ENCODE measurements at regions not wholly inside any gene's neighbourhood (a gene's known extent, or its start where the extent isn't known, plus 50 kb on each side); places are given as distances from the start of the nearest gene placed in this dataset.

DNA sequence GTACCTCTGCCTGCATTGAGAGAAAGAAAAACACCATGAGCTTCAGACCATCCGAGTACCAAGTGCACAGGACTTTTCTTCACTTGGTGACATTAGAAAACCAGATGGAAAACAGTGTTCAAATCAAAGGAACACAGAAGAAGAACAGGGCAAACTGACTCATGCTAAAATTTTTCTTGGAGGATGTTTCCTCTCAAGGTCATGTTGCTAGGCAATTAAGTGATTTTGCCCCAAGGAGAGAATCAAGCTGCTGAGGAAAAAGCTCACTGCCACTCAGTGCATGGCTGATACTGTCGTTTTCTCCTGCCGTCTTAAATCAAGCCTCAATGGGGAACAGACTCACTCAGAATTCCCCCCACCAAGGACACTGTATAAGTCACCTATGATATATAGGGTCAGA lies 57.9 kb upstream of the SIMC1 start:
- no peaks in the 10 kb centered on the region for H3K9me3 Mint-ChIP-seq
- no peak overlapping the region for H3K27ac Mint-ChIP-seq
- no peaks in the 10 kb centered on the region for H3K4me1 Mint-ChIP-seq (ENCODE audit: low read depth)
- H3K27me3 Mint-ChIP-seq (ENCODE audit: low read depth): peaks cover 18% of the 10 kb centered on the region
- intact Hi-C loops (cut with micrococcal nuclease): no loop called here
- H3K36me3 Mint-ChIP-seq (ENCODE audit: low read depth): no peaks in the 10 kb centered on the region
- no peak for DNase-seq (ENCODE audit: low spot score)
- H3K4me3 Mint-ChIP-seq (ENCODE audit: low read depth): no peak overlapping the region

DNA sequence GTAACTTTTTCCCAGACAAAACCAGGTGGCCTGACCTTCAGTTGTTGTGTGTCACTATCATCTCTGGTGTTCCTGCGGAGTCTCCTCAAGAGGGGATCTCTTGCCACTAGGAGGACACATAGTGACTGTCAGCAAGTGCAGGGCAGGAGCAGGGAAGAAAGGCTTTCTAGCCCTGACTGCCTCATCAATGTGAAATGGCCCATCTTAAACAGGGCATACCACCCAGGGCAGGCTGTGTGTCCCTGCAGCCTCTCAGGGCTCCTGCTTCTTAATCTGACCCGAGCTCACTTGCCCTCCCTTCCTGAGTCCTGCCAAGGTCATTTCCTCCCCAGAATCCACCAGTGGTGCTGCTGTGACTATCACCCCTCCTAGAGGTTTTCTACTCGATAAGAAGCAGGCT lies 57.4 kb upstream of the SIMC1 start:
- H3K9me3 Mint-ChIP-seq: no peaks in the 10 kb centered on the region
- peaks cover 18% of the 10 kb centered on the region for H3K27me3 Mint-ChIP-seq (ENCODE audit: low read depth)
- no peaks in the 10 kb centered on the region for H3K36me3 Mint-ChIP-seq (ENCODE audit: low read depth)
- no peaks in the 10 kb centered on the region for H3K4me1 Mint-ChIP-seq (ENCODE audit: low read depth)
- DNase-seq (ENCODE audit: low spot score): no peak
- H3K27ac Mint-ChIP-seq: no peak overlapping the region
- H3K4me3 Mint-ChIP-seq (ENCODE audit: low read depth): no peak overlapping the region
- intact Hi-C loops (cut with micrococcal nuclease): no loop called here

DNA sequence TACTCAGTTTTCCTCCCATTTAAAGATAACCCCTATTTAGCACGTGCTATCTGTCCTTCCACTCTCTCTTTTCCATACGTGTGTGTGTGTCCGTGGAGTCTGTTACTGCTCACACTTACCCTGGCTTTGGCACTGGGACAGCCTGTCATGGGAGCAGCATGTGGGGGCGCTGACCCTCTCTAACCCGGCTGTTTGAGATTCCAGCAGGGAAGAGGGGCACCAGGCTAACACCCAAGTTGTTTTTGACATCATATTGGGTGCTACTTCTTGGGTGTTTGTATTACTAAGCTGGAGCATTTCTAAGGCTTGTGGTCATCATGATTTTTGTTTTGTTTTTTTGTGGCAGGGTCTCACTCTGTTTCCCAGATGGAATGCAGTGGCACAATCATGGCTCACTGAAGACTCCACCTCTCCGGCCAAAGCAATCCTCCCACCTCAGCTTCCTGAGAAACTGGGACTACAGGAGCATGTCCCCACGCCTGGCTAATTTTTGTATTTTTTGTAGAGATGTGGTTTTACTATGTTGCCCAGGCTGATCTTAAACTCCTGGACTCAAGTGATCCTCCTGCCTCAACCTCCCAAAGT lies 56.9 kb upstream of the SIMC1 start:
- no peak for DNase-seq (ENCODE audit: low spot score)
- intact Hi-C loops (cut with micrococcal nuclease): no loop called here
- Mint-ChIP-seq H3K27me3 (ENCODE audit: low read depth) (peaks cover 22% of the 10 kb centered on the region), H3K4me1 (ENCODE audit: low read depth) (no peaks in the 10 kb centered on the region), H3K9me3 (no peaks in the 10 kb centered on the region), H3K27ac (no peak overlapping the region), H3K4me3 (ENCODE audit: low read depth) (no peak overlapping the region), H3K36me3 (ENCODE audit: low read depth) (no peaks in the 10 kb centered on the region)

DNA sequence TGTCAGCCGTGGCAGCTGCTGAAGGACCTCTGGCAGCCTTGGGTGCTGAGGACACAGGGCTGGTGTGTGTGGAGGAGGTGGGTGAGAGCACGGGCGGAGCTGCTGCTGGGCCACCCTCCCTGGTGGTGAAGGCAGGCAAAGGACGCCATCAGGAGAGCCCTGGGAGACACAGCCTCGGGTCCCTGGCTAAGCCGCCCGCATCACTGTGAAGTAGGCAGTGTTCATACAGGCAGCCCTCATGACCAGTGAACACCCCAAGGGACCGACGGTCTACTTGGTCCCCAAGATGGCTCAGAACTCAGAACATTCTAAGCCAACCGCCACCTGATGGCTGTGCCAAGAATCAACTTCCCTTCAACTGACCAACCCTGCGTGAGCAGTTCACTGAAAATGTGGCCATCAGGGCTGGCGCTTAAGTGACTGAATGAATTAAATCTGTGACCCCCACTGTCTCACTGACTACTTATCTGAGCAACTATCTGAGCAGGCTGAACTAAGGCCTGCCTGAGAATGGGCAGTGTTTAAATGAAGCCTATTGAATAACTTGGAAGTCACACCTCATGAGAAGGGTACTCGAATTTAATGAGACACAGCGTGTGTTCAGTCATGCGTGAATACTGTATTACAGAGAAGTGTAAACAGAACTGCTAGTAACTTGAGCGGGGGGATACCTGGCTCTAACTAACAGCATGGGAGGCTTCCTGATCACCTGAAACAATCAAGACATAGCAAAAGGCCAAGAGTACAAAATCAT lies 54.7 kb upstream of the SIMC1 start:
- H3K9me3 Mint-ChIP-seq: no peaks in the 10 kb centered on the region
- peaks cover 12% of the 10 kb centered on the region for H3K27me3 Mint-ChIP-seq (ENCODE audit: low read depth)
- DNase-seq (ENCODE audit: low spot score): no peak
- no peaks in the 10 kb centered on the region for H3K4me1 Mint-ChIP-seq (ENCODE audit: low read depth)
- no peaks in the 10 kb centered on the region for H3K36me3 Mint-ChIP-seq (ENCODE audit: low read depth)
- no peak overlapping the region for H3K4me3 Mint-ChIP-seq (ENCODE audit: low read depth)
- intact Hi-C loops (cut with micrococcal nuclease): no loop called here
- no peak overlapping the region for H3K27ac Mint-ChIP-seq

DNA sequence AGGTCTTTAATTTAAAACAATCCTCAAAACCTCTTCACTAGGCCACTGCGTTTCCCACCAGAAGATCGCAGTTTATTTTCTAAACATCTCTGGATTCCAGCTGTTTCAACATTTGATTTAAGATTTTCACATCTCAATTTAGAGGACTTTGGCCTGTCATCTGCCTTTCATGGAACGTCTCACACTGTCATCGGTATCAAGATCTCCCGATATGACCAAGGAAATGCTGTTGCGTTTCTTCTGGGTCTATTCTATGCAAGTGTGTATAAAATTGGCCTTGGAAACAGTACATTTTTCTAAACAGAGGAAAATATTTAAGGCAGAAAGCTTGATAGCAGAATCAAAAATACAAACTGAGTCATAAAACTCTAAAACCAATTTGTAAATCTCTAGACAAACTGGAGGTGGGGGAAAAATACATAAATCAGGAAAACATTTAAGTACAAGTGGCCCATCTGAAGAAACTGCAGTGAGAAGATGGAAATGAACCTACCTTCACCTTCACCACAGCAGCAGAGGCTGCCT lies 53.6 kb upstream of the SIMC1 start:
- no peaks in the 10 kb centered on the region for H3K4me1 Mint-ChIP-seq (ENCODE audit: low read depth)
- H3K27me3 Mint-ChIP-seq (ENCODE audit: low read depth): peaks cover 11% of the 10 kb centered on the region
- DNase-seq (ENCODE audit: low spot score): no peak
- intact Hi-C loops (cut with micrococcal nuclease): no loop called here
- no peaks in the 10 kb centered on the region for H3K36me3 Mint-ChIP-seq (ENCODE audit: low read depth)
- H3K27ac Mint-ChIP-seq: no peak overlapping the region
- no peaks in the 10 kb centered on the region for H3K9me3 Mint-ChIP-seq
- H3K4me3 Mint-ChIP-seq (ENCODE audit: low read depth): no peak overlapping the region

DNA sequence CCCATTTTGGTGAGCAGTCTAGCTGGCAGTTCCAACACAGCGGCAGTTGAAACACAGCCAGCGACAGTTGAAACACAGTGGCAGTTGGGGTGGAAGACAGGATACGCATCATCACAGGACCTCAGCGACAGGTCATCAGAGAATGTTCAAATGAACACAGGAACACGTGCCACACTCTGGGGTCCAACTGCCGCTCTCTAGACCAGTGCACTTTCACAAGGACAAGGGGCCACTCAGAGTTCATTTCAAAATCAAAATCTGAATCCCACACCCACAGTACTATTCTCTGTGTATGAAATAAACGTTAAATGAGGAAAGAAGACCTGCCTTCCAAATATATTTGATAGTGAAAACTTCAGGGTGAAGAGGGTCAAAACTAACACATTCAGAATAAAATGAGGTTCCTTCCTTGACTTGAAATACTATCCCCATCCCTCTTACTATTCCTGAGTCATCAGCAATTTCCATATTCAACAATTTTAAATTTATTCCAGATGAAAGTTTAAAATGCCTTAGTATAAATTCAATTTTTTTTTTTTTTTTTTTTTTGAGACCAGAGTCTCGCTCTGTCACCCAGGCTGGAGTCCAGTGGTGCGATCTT lies 53.0 kb upstream of the SIMC1 start:
- Mint-ChIP-seq H3K4me1 (ENCODE audit: low read depth) (no peaks in the 10 kb centered on the region), H3K27me3 (ENCODE audit: low read depth) (peaks cover 9% of the 10 kb centered on the region), H3K4me3 (ENCODE audit: low read depth) (no peak overlapping the region), H3K27ac (no peak overlapping the region), H3K36me3 (ENCODE audit: low read depth) (no peaks in the 10 kb centered on the region), H3K9me3 (no peaks in the 10 kb centered on the region)
- intact Hi-C loops (cut with micrococcal nuclease): no loop called here
- no peak for DNase-seq (ENCODE audit: low spot score)

DNA sequence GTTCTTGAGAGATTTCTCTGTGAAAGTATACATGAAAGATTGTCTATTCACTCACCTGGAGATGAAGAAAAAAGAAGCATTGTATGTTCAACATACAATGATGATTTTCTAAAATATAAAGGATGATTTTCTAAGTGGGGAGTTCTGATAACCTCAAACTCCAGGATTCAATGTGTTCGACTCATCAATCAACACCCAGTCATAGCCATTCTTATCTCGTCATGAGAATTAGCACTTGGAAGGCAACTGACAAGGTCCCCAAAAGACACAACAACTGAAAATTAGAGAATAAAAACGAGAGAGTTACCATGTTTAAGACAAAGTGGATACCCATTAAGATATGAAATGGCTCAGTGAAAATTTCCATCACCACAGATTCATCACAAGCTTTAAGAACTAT lies 52.1 kb upstream of the SIMC1 start:
- DNase-seq (ENCODE audit: low spot score): no peak
- H3K36me3 Mint-ChIP-seq (ENCODE audit: low read depth): no peaks in the 10 kb centered on the region
- H3K9me3 Mint-ChIP-seq: no peaks in the 10 kb centered on the region
- no peaks in the 10 kb centered on the region for H3K4me1 Mint-ChIP-seq (ENCODE audit: low read depth)
- H3K4me3 Mint-ChIP-seq (ENCODE audit: low read depth): no peak overlapping the region
- H3K27ac Mint-ChIP-seq: no peak overlapping the region
- intact Hi-C loops (cut with micrococcal nuclease): no loop called here
- peaks cover 9% of the 10 kb centered on the region for H3K27me3 Mint-ChIP-seq (ENCODE audit: low read depth)

DNA sequence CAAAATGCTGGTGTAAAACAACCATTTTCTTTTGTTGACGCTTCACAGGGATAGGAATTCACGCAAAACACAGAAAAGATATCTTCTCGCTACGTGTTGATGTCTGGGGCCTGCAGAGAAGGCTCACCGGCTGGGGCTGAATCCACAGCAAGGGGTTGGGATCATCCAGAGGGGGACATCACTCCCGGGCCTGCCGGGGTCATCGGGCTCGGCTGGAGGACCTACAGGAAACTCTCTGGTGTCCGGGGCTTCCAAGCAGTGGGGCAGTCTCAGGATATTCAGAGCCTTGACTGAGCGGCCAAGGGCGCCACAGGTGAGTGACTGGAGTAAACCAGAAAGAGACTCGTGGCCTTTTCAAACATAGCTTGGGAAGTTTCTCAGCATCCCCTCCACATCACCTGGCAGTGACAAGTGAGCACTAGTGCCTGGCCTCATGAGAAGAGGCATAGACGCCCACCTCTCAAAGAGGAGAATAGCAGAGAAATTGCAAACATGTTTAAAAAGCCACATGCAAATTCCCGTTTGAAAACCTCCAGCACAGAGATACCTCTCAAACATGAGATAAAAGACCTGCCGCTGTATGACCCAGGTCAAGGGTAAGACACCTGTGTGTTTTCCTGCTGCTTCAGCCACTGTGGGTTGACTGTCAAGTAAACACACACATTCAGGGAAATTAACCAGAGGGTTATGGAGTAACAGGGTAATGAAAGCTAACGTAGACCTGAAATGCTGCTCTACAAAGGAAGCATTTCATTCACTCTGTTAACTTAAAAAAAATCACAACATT lies 50.8 kb upstream of the SIMC1 start:
- H3K27me3 Mint-ChIP-seq (ENCODE audit: low read depth): peaks cover 8% of the 10 kb centered on the region
- no peaks in the 10 kb centered on the region for H3K9me3 Mint-ChIP-seq
- no peak overlapping the region for H3K4me3 Mint-ChIP-seq (ENCODE audit: low read depth)
- no peak overlapping the region for H3K27ac Mint-ChIP-seq
- H3K36me3 Mint-ChIP-seq (ENCODE audit: low read depth): no peaks in the 10 kb centered on the region
- no peaks in the 10 kb centered on the region for H3K4me1 Mint-ChIP-seq (ENCODE audit: low read depth)
- no peak for DNase-seq (ENCODE audit: low spot score)
- intact Hi-C loops (cut with micrococcal nuclease): no loop called here

DNA sequence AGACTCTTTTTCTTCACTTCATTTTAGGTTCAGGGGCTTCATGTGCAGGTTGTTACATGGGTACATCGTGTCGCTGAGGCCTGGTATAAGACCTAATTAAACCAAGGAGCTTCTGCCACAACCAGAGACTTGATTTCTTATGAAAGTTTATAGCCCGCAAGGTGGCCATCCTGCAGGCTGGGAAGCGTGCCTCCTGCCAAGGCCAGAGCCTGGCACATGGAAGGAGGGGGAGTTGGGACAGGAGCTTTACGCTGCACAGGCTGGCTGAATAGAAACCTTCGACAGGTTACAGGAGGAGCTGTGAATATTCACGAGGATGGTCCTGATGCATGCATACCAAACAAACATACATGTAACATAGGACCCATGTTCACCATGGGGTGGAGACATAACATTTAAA lies 50.1 kb upstream of the SIMC1 start:
- H3K9me3 Mint-ChIP-seq: no peaks in the 10 kb centered on the region
- no peak for DNase-seq (ENCODE audit: low spot score)
- H3K27ac Mint-ChIP-seq: no peak overlapping the region
- no peaks in the 10 kb centered on the region for H3K36me3 Mint-ChIP-seq (ENCODE audit: low read depth)
- no peak overlapping the region for H3K4me3 Mint-ChIP-seq (ENCODE audit: low read depth)
- H3K4me1 Mint-ChIP-seq (ENCODE audit: low read depth): no peaks in the 10 kb centered on the region
- peaks cover 8% of the 10 kb centered on the region for H3K27me3 Mint-ChIP-seq (ENCODE audit: low read depth)
- intact Hi-C loops (cut with micrococcal nuclease): no loop called here

Data from activated T-helper 2 cell treated with anti-CD3 and anti-CD28 coated beads, Interferon-gamma antibody, Interleukin-2, Interleukin-4, amounts not matched to agents 10 μg/mL and 5 μg/mL and 100 μg/mL, durations not matched to agents 14 hours and 24 hours and 36 hours (primary cell).